Common myeloid progenitor, CD34-positive (primary cell): ENCODE measurements at regions not wholly inside any gene's neighbourhood (a gene's known extent, or its start where the extent isn't known, plus 50 kb on each side); places are given as distances from the start of the nearest gene placed in this dataset.

ENCODE experiments used
- CTCF ChIA-PET: fragments of 350-600 bp; sonication (Branson Sonifier 250); formaldehyde crosslinking; loops from one replicate; lab custom pipeline; 2021; ENCODE audit warnings: antibody characterized with exemption; lab: Charles Lee
- POLR2A ChIA-PET: fragments of 350-600 bp; sonication (Branson Sonifier 250); formaldehyde crosslinking; loops from one replicate; lab custom pipeline; 2021; ENCODE audit warnings: antibody characterized with exemption; lab: Charles Lee
- DNase-seq, 3 donors: peaks; one replicate each; pipeline versions ENCODE4 v3.0.0 to v3.0.0-alpha.2; 2013
- H3K27ac ChIP-seq, 2 experiments: 1 replicate in 1 of 2; 2 replicates in 1 of 2; pipeline ENCODE4 v1.7.0; 2013; ENCODE audit warnings: inconsistent platforms in 2 of 2, low read length in 2 of 2, mild to moderate bottlenecking in 2 of 2, low read depth in 1 of 2, moderate library complexity in 1 of 2; ENCODE audit not compliant: severe bottlenecking in 2 of 2, insufficient read depth in 1 of 2, poor library complexity in 1 of 2
- H3K27me3 ChIP-seq, 5 experiments: replicated peaks in 2 of 5; 1 replicate in 3 of 5; 2 replicates in 2 of 5; pipeline versions ENCODE4 v1.6.1 to v1.7.0; 2013; ENCODE audit warnings: low read length in 4 of 5, mild to moderate bottlenecking in 2 of 5, moderate library complexity in 2 of 5, inconsistent platforms in 1 of 5; ENCODE audit not compliant: insufficient read depth in 5 of 5, control insufficient read depth in 4 of 5
- H3K36me3 ChIP-seq, 4 experiments: 1 replicate in 2 of 4; 2 replicates in 2 of 4; pipeline versions ENCODE4 v1.6.1 to v1.7.0; 2013; ENCODE audit warnings: low read length in 3 of 4, control low read depth in 1 of 4, mild to moderate bottlenecking in 1 of 4; ENCODE audit not compliant: control insufficient read depth in 4 of 4, insufficient read depth in 4 of 4
- H3K4me1 ChIP-seq, 4 experiments: 1 replicate in 3 of 4; 2 replicates in 1 of 4; pipeline versions ENCODE4 v1.6.1 to v1.7.1; 2013; ENCODE audit warnings: low read length in 3 of 4, mild to moderate bottlenecking in 3 of 4, control low read depth in 1 of 4, inconsistent platforms in 1 of 4, moderate library complexity in 1 of 4; ENCODE audit not compliant: control insufficient read depth in 4 of 4, insufficient read depth in 4 of 4; ENCODE audit errors: control extremely low read depth in 1 of 4
- H3K4me3 ChIP-seq, 7 experiments: 1 replicate in 4 of 7; 2 replicates in 3 of 7; pipeline versions ENCODE4 v1.5.1 to v1.7.0; 2013; ENCODE audit warnings: mild to moderate bottlenecking in 7 of 7, low read length in 6 of 7, moderate library complexity in 6 of 7, inconsistent platforms in 2 of 7, low read depth in 2 of 7, control low read depth in 1 of 7; ENCODE audit not compliant: insufficient read depth in 4 of 7, control insufficient read depth in 1 of 7; ENCODE audit errors: extremely low read depth in 1 of 7
- H3K9me3 ChIP-seq, 5 experiments: 1 replicate in 4 of 5; 2 replicates in 1 of 5; pipeline versions ENCODE4 v1.6.1 to v1.7.1; 2013; ENCODE audit warnings: low read length in 4 of 5, mild to moderate bottlenecking in 2 of 5, inconsistent platforms in 1 of 5, low read depth in 1 of 5, moderate library complexity in 1 of 5; ENCODE audit not compliant: control insufficient read depth in 4 of 5, insufficient read depth in 2 of 5; ENCODE audit errors: control extremely low read depth in 1 of 5
- WGBS: methylation state at CpG from one replicate; pipeline ENCODE4 v1.1.5; 2013; ENCODE audit not compliant: insufficient coverage; 5-methylcytosine and 5-hydroxymethylcytosine counted together

DNA sequence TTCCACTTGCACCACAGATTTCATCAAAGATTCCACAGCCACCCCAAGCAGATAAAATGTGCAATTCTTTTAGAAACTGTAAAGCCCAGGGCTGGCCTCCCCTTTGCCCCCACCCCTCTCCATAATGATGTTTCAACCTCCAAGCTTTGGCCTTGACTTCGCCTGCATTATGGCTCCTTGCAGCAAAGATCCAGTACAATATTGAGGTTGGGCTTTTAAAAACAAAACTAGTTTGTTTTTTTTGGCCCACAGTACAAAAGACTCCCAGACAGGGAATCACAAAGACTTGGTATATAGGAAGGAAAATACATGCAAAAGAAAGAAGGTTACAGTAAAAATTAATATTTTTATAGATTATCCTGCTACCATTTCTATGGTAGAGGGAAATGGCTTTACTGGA, 356.5 kb upstream of the PTBP2 start:
- Histone ChIP-seq H3K4me1 (no peaks in the 10 kb centered on the region), H3K36me3 (no peaks in the 10 kb centered on the region), H3K27me3 (no peaks in the 10 kb centered on the region), H3K27ac (no peak overlapping the region), H3K9me3 (no peaks in the 10 kb centered on the region), H3K4me3 (no peak overlapping the region)
- no peak for DNase-seq
- ChIA-PET POLR2A (no interaction called here), CTCF (interaction anchor here (1.5 kb wide), 1 partner anchor 31 kb away, joined by 4 read pairs; no protein-coding TSS in a partner anchor)
- no CpG with 5 or more reads among the region's 1 CpG for WGBS

GRCh38 chr1:96365596-96366390, 355.8 kb upstream of the PTBP2 start:
- POLR2A ChIA-PET = no interaction called here
- no peaks in the 10 kb centered on the region for H3K27me3 ChIP-seq
- 100% methylated on average over 2 of the region's 3 CpGs for WGBS
- H3K27ac ChIP-seq = no peak overlapping the region
- no peak for DNase-seq
- no peaks in the 10 kb centered on the region for H3K36me3 ChIP-seq
- CTCF ChIA-PET = interaction anchor here (1.5 kb wide), 1 partner anchor 30 kb away, joined by 4 read pairs; no protein-coding TSS in a partner anchor
- H3K9me3 ChIP-seq = no peaks in the 10 kb centered on the region
- H3K4me1 ChIP-seq = no peaks in the 10 kb centered on the region
- H3K4me3 ChIP-seq = no peak overlapping the region

GRCh38 chr1:96366516-96366915, 355.1 kb upstream of the PTBP2 start:
- 100% methylated on average over 1 of the region's 2 CpGs for WGBS
- DNase-seq = no peak
- Histone ChIP-seq H3K9me3 (no peaks in the 10 kb centered on the region), H3K4me3 (no peak overlapping the region), H3K27me3 (no peaks in the 10 kb centered on the region), H3K36me3 (no peaks in the 10 kb centered on the region), H3K27ac (no peak overlapping the region), H3K4me1 (no peaks in the 10 kb centered on the region)
- POLR2A ChIA-PET = no interaction called here
- CTCF ChIA-PET = no interaction called here

DNA sequence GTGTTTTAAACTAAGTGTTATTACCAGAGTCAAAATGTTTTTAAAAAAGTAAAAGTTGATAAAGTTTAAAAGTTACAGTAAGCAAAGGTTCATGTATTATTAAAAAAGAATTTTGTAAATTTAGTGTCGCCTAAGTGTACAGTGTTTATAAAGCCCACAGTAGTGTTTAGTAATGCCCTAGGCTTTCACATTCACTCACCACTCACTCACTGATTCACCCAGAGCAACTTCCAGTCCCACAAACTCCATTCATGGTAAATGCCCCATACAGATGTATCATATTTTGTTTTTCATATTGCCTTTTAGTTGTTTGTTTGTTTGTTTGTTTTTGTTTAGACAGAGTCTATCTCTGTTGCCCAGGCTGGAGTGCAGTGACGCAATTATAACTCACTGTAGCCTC, 353.8 kb upstream of the PTBP2 start:
- no peak overlapping the region for H3K27ac ChIP-seq
- no peaks in the 10 kb centered on the region for H3K9me3 ChIP-seq
- WGBS = no CpG with 5 or more reads among the region's 2 CpGs
- H3K4me1 ChIP-seq = no peaks in the 10 kb centered on the region
- ChIA-PET CTCF (no interaction called here), POLR2A (no interaction called here)
- DNase-seq = no peak
- H3K36me3 ChIP-seq = no peaks in the 10 kb centered on the region
- H3K4me3 ChIP-seq = no peak overlapping the region
- H3K27me3 ChIP-seq = no peaks in the 10 kb centered on the region

- H3K27ac ChIP-seq = no peak overlapping the region
- POLR2A ChIA-PET = no interaction called here
These were observed 350.8 kb upstream of the PTBP2 start for GRCh38 chr1:96370757-96371156.

GRCh38 chr1:96372881-96373280, 348.7 kb upstream of the PTBP2 start:
- H3K36me3 ChIP-seq = no peaks in the 10 kb centered on the region
- H3K4me1 ChIP-seq = no peaks in the 10 kb centered on the region
- DNase-seq = no peak
- H3K9me3 ChIP-seq = no peaks in the 10 kb centered on the region
- no peak overlapping the region for H3K4me3 ChIP-seq
- no peaks in the 10 kb centered on the region for H3K27me3 ChIP-seq
- CTCF ChIA-PET = no interaction called here
- POLR2A ChIA-PET = no interaction called here
- WGBS = no CpG with 5 or more reads among the region's 1 CpG
- no peak overlapping the region for H3K27ac ChIP-seq

More at GRCh38 chr1:96370757-96371156, 350.8 kb upstream of the PTBP2 start:
- Histone ChIP-seq H3K4me3 (no peak overlapping the region), H3K9me3 (no peaks in the 10 kb centered on the region), H3K4me1 (no peaks in the 10 kb centered on the region), H3K36me3 (no peaks in the 10 kb centered on the region), H3K27me3 (no peaks in the 10 kb centered on the region)
- DNase-seq = no peak
- CTCF ChIA-PET = no interaction called here
- WGBS = 40% methylated on average over 1 of the region's 5 CpGs

DNA sequence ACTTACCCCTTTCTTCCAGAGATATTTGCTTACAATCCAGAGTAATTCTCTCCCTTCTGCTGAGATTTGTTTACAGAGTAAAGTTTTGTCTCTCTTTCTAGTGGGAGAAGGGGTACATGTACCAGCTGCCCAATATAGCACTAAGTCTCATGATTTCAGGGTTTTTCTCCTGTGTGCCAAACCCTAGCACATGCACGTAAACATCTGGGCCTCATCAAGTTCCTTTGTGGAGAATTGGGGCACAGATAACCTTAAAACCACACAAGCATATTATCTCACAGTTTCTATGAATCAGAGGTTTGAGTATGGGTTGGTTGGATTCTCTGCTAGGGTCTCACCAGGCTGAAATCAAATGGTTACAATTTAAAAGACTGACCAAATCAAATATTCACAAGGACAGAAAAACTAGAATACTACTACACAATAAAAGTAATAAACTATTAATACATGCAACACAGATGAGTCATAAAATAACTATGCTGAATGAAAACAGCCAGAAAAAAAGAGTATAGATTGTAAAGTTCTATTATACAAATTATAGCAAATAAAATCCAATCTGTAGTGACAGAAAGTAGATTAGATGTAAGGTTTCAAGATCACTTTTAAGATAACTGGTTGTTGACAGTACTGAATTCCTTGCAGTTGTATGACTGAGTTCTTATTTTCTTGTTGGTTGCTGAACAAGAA, 347.4 kb upstream of the PTBP2 start:
- ChIA-PET POLR2A (no interaction called here), CTCF (no interaction called here)
- no peaks in the 10 kb centered on the region for H3K36me3 ChIP-seq
- H3K9me3 ChIP-seq = no peaks in the 10 kb centered on the region
- no CpG with 5 or more reads among the region's 1 CpG for WGBS
- H3K4me3 ChIP-seq = no peak overlapping the region
- H3K27ac ChIP-seq = no peak overlapping the region
- DNase-seq = no peak
- H3K27me3 ChIP-seq = no peaks in the 10 kb centered on the region
- H3K4me1 ChIP-seq = no peaks in the 10 kb centered on the region
